RWPE1 (cell line): ENCODE measurements at regions not wholly inside any gene's neighbourhood (a gene's known extent, or its start where the extent isn't known, plus 50 kb on each side); places are given as distances from the start of the nearest gene placed in this dataset.

ENCODE experiments used
- CTCF ChIA-PET: fragments of 350-600 bp; sonication (Branson Sonifier 250); formaldehyde crosslinking; extraction: SDS; loops from one replicate; lab custom pipeline; 2021; lab: Yijun Ruan, JAX
- POLR2A ChIA-PET: fragments of 400-600 bp; formaldehyde crosslinking; extraction: SDS; loops from one replicate; lab custom pipeline; 2020; ENCODE audit warnings: antibody characterized with exemption; ENCODE audit not compliant: low non-redundant PET; lab: Yijun Ruan, JAX
- DNase-seq: peaks from one replicate; pipeline ENCODE4 v3.0.0; 2012; ENCODE audit warnings: low spot score
- H3K27ac ChIP-seq: fragments of 450-650 bp; 2 replicates; pipeline ENCODE4 v1.5.1; 2017
- CTCF ChIP-seq: fragments of 450-650 bp; conservative IDR thresholded peaks from 2 replicates; pipeline ENCODE4 v1.5.1; 2017; ENCODE audit warnings: low read depth, mild to moderate bottlenecking

- ChIA-PET POLR2A (no interaction called here), CTCF (interaction anchor here (0.6 kb wide), 1 partner anchor 369 kb away, joined by 3 read pairs; no protein-coding TSS in a partner anchor)
- no peak for TF ChIP-seq CTCF
Observed at GRCh38 chr5:167509076-167509475, 782.4 kb upstream of the WWC1 start.

GRCh38 chr5:167511276-167511675 is 780.2 kb upstream of the WWC1 start:
- POLR2A ChIA-PET, result no interaction called here
- DNase-seq, result no peak
- CTCF ChIA-PET, result no interaction called here
- TF ChIP-seq CTCF, result no peak
- H3K27ac ChIP-seq, result no peak overlapping the region

More at GRCh38 chr5:167509076-167509475, 782.4 kb upstream of the WWC1 start:
- DNase-seq, result no peak
- no peak overlapping the region for H3K27ac ChIP-seq

GRCh38 chr5:167512111-167512510 is 779.3 kb upstream of the WWC1 start:
- H3K27ac ChIP-seq, result no peak overlapping the region
- DNase-seq, result no peak
- ChIA-PET CTCF (no interaction called here), POLR2A (no interaction called here)
- no peak for TF ChIP-seq CTCF

- ChIA-PET POLR2A (no interaction called here), CTCF (no interaction called here)
- no peak for DNase-seq
- no peak overlapping the region for H3K27ac ChIP-seq
- no peak for TF ChIP-seq CTCF
Observed at GRCh38 chr5:167513381-167513780, 778.1 kb upstream of the WWC1 start.

- no peak overlapping the region for H3K27ac ChIP-seq
- POLR2A ChIA-PET, result no interaction called here
- no peak for DNase-seq
- CTCF ChIA-PET, result no interaction called here
- no peak for TF ChIP-seq CTCF
Observed at GRCh38 chr5:167514461-167514860, 777.0 kb upstream of the WWC1 start.

- H3K27ac ChIP-seq, result no peak overlapping the region
- POLR2A ChIA-PET, result no interaction called here
- CTCF ChIA-PET, result interaction anchor here (0.6 to 1.1 kb wide), 2 partner anchors 8 to 125 kb away, joined by 3 read pairs; no protein-coding TSS in a partner anchor
- DNase-seq, result no peak
- no peak for TF ChIP-seq CTCF
Observed at GRCh38 chr5:167525004-167525403, 766.4 kb upstream of the WWC1 start.

- no peak overlapping the region for H3K27ac ChIP-seq
- ChIA-PET CTCF (interaction anchor here (1.1 kb wide), 1 partner anchor 20 kb away, joined by 3 read pairs; no protein-coding TSS in a partner anchor), POLR2A (no interaction called here)
- no peak for TF ChIP-seq CTCF
- no peak for DNase-seq
Observed at GRCh38 chr5:167528651-167529050, 762.8 kb upstream of the WWC1 start.
